Tibial nerve (tissue), 4 donors: ENCODE measurements at regions not wholly inside any gene's neighbourhood (a gene's known extent, or its start where the extent isn't known, plus 50 kb on each side); places are given as distances from the start of the nearest gene placed in this dataset.

Experiments
- DNase-seq, 2 donors: peaks; one replicate each; pipeline ENCODE4 v3.0.0-alpha.2; 2019; ENCODE audit warnings: low spot score in 2 of 2
- H3K27ac ChIP-seq, 4 donors: fragments of 200-600 bp; sonication (generic) in 3 of 4; one replicate each; pipeline ENCODE4 v1.5.1; 2017 to 2019; ENCODE audit warnings: mild to moderate bottlenecking in 1 of 4
- H3K27me3 ChIP-seq, 2 donors: fragments of 200-600 bp; sonication (generic) in 1 of 2; one replicate each; pipeline versions ENCODE4 v1.5.1 to v1.6.0; 2017 to 2019
- H3K36me3 ChIP-seq, 3 donors: fragments of 200-600 bp; sonication (generic); one replicate each; pipeline ENCODE4 v1.5.1; 2018 to 2019
- H3K4me1 ChIP-seq, 4 donors: fragments of 200-600 bp; sonication (generic) in 3 of 4; one replicate each; pipeline ENCODE4 v1.5.1; 2017 to 2019
- H3K4me3 ChIP-seq, 4 donors: fragments of 200-600 bp; sonication (generic) in 3 of 4; one replicate each; pipeline ENCODE4 v1.5.1; 2017 to 2019; ENCODE audit warnings: mild to moderate bottlenecking in 1 of 4, moderate library complexity in 1 of 4
- H3K9me3 ChIP-seq, 4 donors: fragments of 200-600 bp; sonication (generic) in 3 of 4; one replicate each; pipeline ENCODE4 v1.5.1; 2017 to 2019
- EP300 ChIP-seq, 2 donors: sonication (generic); formaldehyde crosslinking; IDR thresholded peaks; one replicate each; pipeline ENCODE4 v1.6.1; 2017; ENCODE audit warnings: antibody characterized with exemption in 2 of 2, mild to moderate bottlenecking in 1 of 2
- POLR2A ChIP-seq, 2 donors: fragments of 450-650 bp; IDR thresholded peaks; one replicate each; pipeline ENCODE4 v1.6.1; 2017; ENCODE audit warnings: antibody characterized with exemption in 2 of 2, mild to moderate bottlenecking in 2 of 2, moderate library complexity in 2 of 2
- WGBS, 2 donors: methylation state at CpG; one replicate each; pipeline ENCODE4 v1.1.5; 2018; 5-methylcytosine and 5-hydroxymethylcytosine counted together
- TF ChIP-seq, protein P1 (sequence below), 5 experiments: fragments of 200-600 bp in 3 of 5; fragments of 450-650 bp in 2 of 5; sonication (generic) in 3 of 5; IDR thresholded peaks; one replicate each; pipeline ENCODE4 v1.5.1; 2016 to 2019; ENCODE audit warnings: antibody characterized with exemption in 5 of 5, mild to moderate bottlenecking in 3 of 5, moderate library complexity in 2 of 5

GRCh38 chr12:46916796-46917419 lies 91.1 kb upstream of the SLC38A4 start:
- no peak for DNase-seq
- Histone ChIP-seq H3K27ac (no peak overlapping the region), H3K9me3 (peaks cover 0 to 11% (median 5%) of the 10 kb centered on the region in 4 donors), H3K4me1 (no peaks in the 10 kb centered on the region), H3K36me3 (no peaks in the 10 kb centered on the region), H3K4me3 (no peak overlapping the region), H3K27me3 (no peaks in the 10 kb centered on the region)
- WGBS, 2 donors = 77 to 100% methylated on average over 1 of the region's 1 CpG
- no peak for TF ChIP-seq POLR2A (IDR thresholded peaks at IDR 0.05)
- TF ChIP-seq EP300 (IDR thresholded peaks at IDR 0.05) = no peak
- TF ChIP-seq, protein P1, sequence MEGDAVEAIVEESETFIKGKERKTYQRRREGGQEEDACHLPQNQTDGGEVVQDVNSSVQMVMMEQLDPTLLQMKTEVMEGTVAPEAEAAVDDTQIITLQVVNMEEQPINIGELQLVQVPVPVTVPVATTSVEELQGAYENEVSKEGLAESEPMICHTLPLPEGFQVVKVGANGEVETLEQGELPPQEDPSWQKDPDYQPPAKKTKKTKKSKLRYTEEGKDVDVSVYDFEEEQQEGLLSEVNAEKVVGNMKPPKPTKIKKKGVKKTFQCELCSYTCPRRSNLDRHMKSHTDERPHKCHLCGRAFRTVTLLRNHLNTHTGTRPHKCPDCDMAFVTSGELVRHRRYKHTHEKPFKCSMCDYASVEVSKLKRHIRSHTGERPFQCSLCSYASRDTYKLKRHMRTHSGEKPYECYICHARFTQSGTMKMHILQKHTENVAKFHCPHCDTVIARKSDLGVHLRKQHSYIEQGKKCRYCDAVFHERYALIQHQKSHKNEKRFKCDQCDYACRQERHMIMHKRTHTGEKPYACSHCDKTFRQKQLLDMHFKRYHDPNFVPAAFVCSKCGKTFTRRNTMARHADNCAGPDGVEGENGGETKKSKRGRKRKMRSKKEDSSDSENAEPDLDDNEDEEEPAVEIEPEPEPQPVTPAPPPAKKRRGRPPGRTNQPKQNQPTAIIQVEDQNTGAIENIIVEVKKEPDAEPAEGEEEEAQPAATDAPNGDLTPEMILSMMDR (IDR thresholded peaks at IDR 0.05) = no peak

- H3K36me3 ChIP-seq = no peaks in the 10 kb centered on the region
- no peaks in the 10 kb centered on the region for H3K27me3 ChIP-seq
- TF ChIP-seq POLR2A (IDR thresholded peaks at IDR 0.05) (no peak), EP300 (IDR thresholded peaks at IDR 0.05) (no peak)
- TF ChIP-seq, protein P1 (IDR thresholded peaks at IDR 0.05) = no peak
- no peaks in the 10 kb centered on the region for H3K4me1 ChIP-seq
- H3K4me3 ChIP-seq = no peak overlapping the region
- WGBS, 2 donors = 70 to 79% methylated on average over 4 of the region's 4 CpGs
- H3K9me3 ChIP-seq = peaks cover 0 to 9% (median 4%) of the 10 kb centered on the region in 4 donors
- DNase-seq = no peak
- H3K27ac ChIP-seq = no peak overlapping the region
Observed at GRCh38 chr12:46917821-46918220, 92.0 kb upstream of the SLC38A4 start.

DNA sequence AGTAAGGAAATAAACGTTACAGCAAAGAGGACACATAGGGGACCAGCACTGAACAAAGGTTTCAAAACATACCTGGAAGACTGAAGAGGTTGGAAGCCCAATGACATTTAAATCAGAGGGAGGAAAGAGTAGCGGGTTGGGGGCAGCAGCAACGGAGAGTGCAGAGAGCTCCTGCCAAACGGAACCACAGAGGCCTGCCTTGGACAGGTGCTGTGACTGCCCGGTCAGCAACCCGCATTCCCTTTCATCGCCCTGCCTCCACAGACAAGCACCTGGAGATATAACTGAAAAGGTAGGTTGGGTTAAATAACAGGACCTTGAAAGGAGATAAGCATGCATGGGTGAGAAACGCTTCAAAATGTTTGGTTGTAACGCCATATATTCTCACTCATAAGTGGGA lies 92.8 kb upstream of the SLC38A4 start:
- Histone ChIP-seq H3K4me3 (no peak overlapping the region), H3K4me1 (no peaks in the 10 kb centered on the region), H3K27me3 (no peaks in the 10 kb centered on the region), H3K9me3 (peaks cover 0 to 1% (median under 1%) of the 10 kb centered on the region in 4 donors), H3K36me3 (no peaks in the 10 kb centered on the region), H3K27ac (no peak overlapping the region)
- TF ChIP-seq EP300 (IDR thresholded peaks at IDR 0.05) (no peak), POLR2A (IDR thresholded peaks at IDR 0.05) (no peak)
- TF ChIP-seq, protein P1 (IDR thresholded peaks at IDR 0.05) = no peak
- no peak for DNase-seq
- 87 to 90% methylated on average over 9 of the region's 9 CpGs for WGBS, 2 donors

GRCh38 chr12:46919666-46920400 lies 94.0 kb upstream of the SLC38A4 start:
- Histone ChIP-seq H3K36me3 (no peaks in the 10 kb centered on the region), H3K9me3 (no peaks in the 10 kb centered on the region), H3K4me1 (no peaks in the 10 kb centered on the region), H3K4me3 (no peak overlapping the region), H3K27me3 (no peaks in the 10 kb centered on the region), H3K27ac (no peak overlapping the region)
- DNase-seq = no peak
- 67 to 70% methylated on average over 9 of the region's 9 CpGs for WGBS, 2 donors
- TF ChIP-seq POLR2A (IDR thresholded peaks at IDR 0.05) (no peak), EP300 (IDR thresholded peaks at IDR 0.05) (no peak)
- TF ChIP-seq, protein P1 (IDR thresholded peaks at IDR 0.05) = no peak

- DNase-seq = no peak
- Histone ChIP-seq H3K27ac (no peak overlapping the region), H3K4me1 (no peaks in the 10 kb centered on the region), H3K9me3 (no peaks in the 10 kb centered on the region), H3K36me3 (no peaks in the 10 kb centered on the region), H3K4me3 (no peak overlapping the region), H3K27me3 (no peaks in the 10 kb centered on the region)
- WGBS, 2 donors = 76 to 77% methylated on average over 1 of the region's 1 CpG
- TF ChIP-seq, protein P1 (IDR thresholded peaks at IDR 0.05) = no peak
- TF ChIP-seq POLR2A (IDR thresholded peaks at IDR 0.05) = no peak
- no peak for TF ChIP-seq EP300 (IDR thresholded peaks at IDR 0.05)
Observed at GRCh38 chr12:46920499-46920898, 94.7 kb upstream of the SLC38A4 start.
